ENCODE measurements at regions not wholly inside any gene's neighbourhood (a gene's known extent, or its start where the extent isn't known, plus 50 kb on each side); places are given as distances from the start of the nearest gene placed in this dataset.

- DNase-seq (ENCODE audit: low spot score in 2 of 2) = no peak
- no peaks in the 10 kb centered on the region for H3K36me3 ChIP-seq
- no peaks in the 10 kb centered on the region for H3K27me3 ChIP-seq
- intact Hi-C loops (cut with DNase I; ENCODE audit: low total_unique reads) = no loop called here
- H3K9me3 ChIP-seq = no peaks in the 10 kb centered on the region
- TF ChIP-seq POLR2AphosphoS5 (IDR thresholded peaks at IDR 0.05) (no peak), POLR2A (IDR thresholded peaks at IDR 0.05) (no peak), CTCF (IDR thresholded peaks at IDR 0.05) (no peak)
- no peak overlapping the region for H3K4me3 ChIP-seq
- no peak overlapping the region for H3K27ac ChIP-seq
- H3K4me1 ChIP-seq = no peaks in the 10 kb centered on the region
Observed at GRCh38 chr4:28947374-28947773, 1772.8 kb upstream of the PCDH7 start.

- no peaks in the 10 kb centered on the region for H3K36me3 ChIP-seq
- H3K27me3 ChIP-seq = no peaks in the 10 kb centered on the region
- no peaks in the 10 kb centered on the region for H3K4me1 ChIP-seq
- no peak for TF ChIP-seq CTCF (IDR thresholded peaks at IDR 0.05)
- no peak for TF ChIP-seq POLR2AphosphoS5 (IDR thresholded peaks at IDR 0.05)
- TF ChIP-seq POLR2A (IDR thresholded peaks at IDR 0.05) = no peak
- H3K4me3 ChIP-seq = no peak overlapping the region
- intact Hi-C loops (cut with DNase I; ENCODE audit: low total_unique reads) = no loop called here
- no peak overlapping the region for H3K27ac ChIP-seq
- no peaks in the 10 kb centered on the region for H3K9me3 ChIP-seq
- no peak for DNase-seq (ENCODE audit: low spot score in 2 of 2)
Observed at GRCh38 chr4:28948501-28948900, 1771.7 kb upstream of the PCDH7 start.

GRCh38 chr4:28966982-28967381, 1753.2 kb upstream of the PCDH7 start:
- H3K4me3 ChIP-seq = no peak overlapping the region
- intact Hi-C loops (cut with DNase I; ENCODE audit: low total_unique reads) = no loop called here
- TF ChIP-seq CTCF (IDR thresholded peaks at IDR 0.05) = no peak
- TF ChIP-seq POLR2AphosphoS5 (IDR thresholded peaks at IDR 0.05) = no peak
- no peak for TF ChIP-seq POLR2A (IDR thresholded peaks at IDR 0.05)
- H3K27ac ChIP-seq = no peak overlapping the region
- no peaks in the 10 kb centered on the region for H3K9me3 ChIP-seq
- H3K27me3 ChIP-seq = no peaks in the 10 kb centered on the region
- no peaks in the 10 kb centered on the region for H3K36me3 ChIP-seq
- no peak for DNase-seq (ENCODE audit: low spot score in 2 of 2)
- H3K4me1 ChIP-seq = no peaks in the 10 kb centered on the region

GRCh38 chr4:28973587-28974350, 1746.4 kb upstream of the PCDH7 start:
- TF ChIP-seq CTCF (IDR thresholded peaks at IDR 0.05) = no peak
- TF ChIP-seq POLR2AphosphoS5 (IDR thresholded peaks at IDR 0.05) = no peak
- no peak for TF ChIP-seq POLR2A (IDR thresholded peaks at IDR 0.05)
- Histone ChIP-seq H3K4me1 (no peaks in the 10 kb centered on the region), H3K36me3 (no peaks in the 10 kb centered on the region), H3K9me3 (no peaks in the 10 kb centered on the region), H3K27me3 (no peaks in the 10 kb centered on the region), H3K4me3 (no peak overlapping the region), H3K27ac (no peak overlapping the region)
- intact Hi-C loops (cut with DNase I; ENCODE audit: low total_unique reads) = no loop called here
- no peak for DNase-seq (ENCODE audit: low spot score in 2 of 2)

GRCh38 chr4:28976369-28976768, 1743.8 kb upstream of the PCDH7 start:
- no peaks in the 10 kb centered on the region for H3K4me1 ChIP-seq

More at GRCh38 chr4:28976369-28976768, 1743.8 kb upstream of the PCDH7 start:
- intact Hi-C loops (cut with DNase I; ENCODE audit: low total_unique reads) = no loop called here
- H3K27ac ChIP-seq = no peak overlapping the region
- no peak for DNase-seq (ENCODE audit: low spot score in 2 of 2)
- H3K4me3 ChIP-seq = no peak overlapping the region
- TF ChIP-seq CTCF (IDR thresholded peaks at IDR 0.05) = no peak
- TF ChIP-seq POLR2A (IDR thresholded peaks at IDR 0.05) = no peak
- TF ChIP-seq POLR2AphosphoS5 (IDR thresholded peaks at IDR 0.05) = no peak
- H3K9me3 ChIP-seq = no peaks in the 10 kb centered on the region
- H3K36me3 ChIP-seq = no peaks in the 10 kb centered on the region
- no peaks in the 10 kb centered on the region for H3K27me3 ChIP-seq
